Caco-2 (cell line): ENCODE measurements at regions not wholly inside any gene's neighbourhood (a gene's known extent, or its start where the extent isn't known, plus 50 kb on each side); places are given as distances from the start of the nearest gene placed in this dataset.

Experiments
- BruUV-seq: library from RNA; stranded (reverse); fragments of 400-500 nt; replicated peaks from 2 replicates; lab custom pipeline; 2021; lab: Mats Ljungman, UMichigan
- CTCF ChIA-PET: fragments of 300-600 bp; sonication (Branson Sonifier 250); formaldehyde crosslinking; loops from one replicate; lab custom pipeline; 2022; ENCODE audit warnings: antibody characterized with exemption; lab: Charles Lee
- POLR2A ChIA-PET: fragments of 300-600 bp; sonication (Branson Sonifier 250); formaldehyde crosslinking; loops from one replicate; lab custom pipeline; 2022; ENCODE audit warnings: antibody characterized with exemption; lab: Charles Lee
- DNase-seq, 2 experiments: peaks; one replicate each; pipeline versions ENCODE4 v3.0.0 to v3.0.0-alpha.2; 2020 to 2022
- H3K27me3 ChIP-seq: replicated peaks from 2 replicates; pipeline ENCODE4 v1.6.0; 2011; ENCODE audit warnings: low read length; ENCODE audit not compliant: control insufficient read depth, insufficient read depth
- H3K36me3 ChIP-seq: 2 replicates; pipeline ENCODE4 v1.5.1; 2011; ENCODE audit warnings: low read length; ENCODE audit not compliant: control insufficient read depth, insufficient read depth
- H3K4me1 ChIP-seq: fragments of 250-450 bp; sonication (Bioruptor Pico); 2 replicates; pipeline ENCODE4 v1.5.1; 2020; ENCODE audit warnings: mild to moderate bottlenecking
- H3K4me3 ChIP-seq: 2 replicates; pipeline ENCODE4 v1.5.1; 2011; ENCODE audit warnings: low read depth, mild to moderate bottlenecking, control low read depth, low read length
- H3K9me3 ChIP-seq: fragments of 250-450 bp; sonication (Bioruptor Pico); 2 replicates; pipeline ENCODE4 v1.5.1; 2020; ENCODE audit warnings: mild to moderate bottlenecking, moderate library complexity
- H3K27ac Mint-ChIP-seq: one replicate; pipeline ENCODE4 v1.8.0; 2022; ENCODE audit warnings: mixed read lengths; ENCODE audit not compliant: unreplicated experiment
- H3K27me3 Mint-ChIP-seq: one replicate; pipeline ENCODE4 v1.8.0; 2022; ENCODE audit warnings: mixed read lengths; ENCODE audit not compliant: insufficient read depth, unreplicated experiment
- H3K36me3 Mint-ChIP-seq: one replicate; pipeline ENCODE4 v1.8.0; 2022; ENCODE audit warnings: mild to moderate bottlenecking, mixed read lengths; ENCODE audit not compliant: insufficient read depth, unreplicated experiment
- H3K4me1 Mint-ChIP-seq: one replicate; pipeline ENCODE4 v1.8.0; 2022; ENCODE audit warnings: low read depth, mixed read lengths; ENCODE audit not compliant: unreplicated experiment
- H3K4me3 Mint-ChIP-seq: one replicate; pipeline ENCODE4 v1.8.0; 2022; ENCODE audit warnings: mild to moderate bottlenecking, moderate library complexity, mixed read lengths; ENCODE audit not compliant: unreplicated experiment
- H3K9me3 Mint-ChIP-seq: one replicate; pipeline ENCODE4 v1.8.0; 2022; ENCODE audit warnings: mixed read lengths; ENCODE audit not compliant: unreplicated experiment
- CTCF ChIP-seq, 2 experiments: fragments of 200-600 bp in 1 of 2; IDR thresholded peaks; 1 replicate in 1 of 2; 2 replicates in 1 of 2; pipeline versions ENCODE4 v1.5.1 to v1.8.0; 2011 to 2022; ENCODE audit warnings: antibody characterized with exemption in 1 of 2, control low read depth in 1 of 2, inconsistent platforms in 1 of 2, low read depth in 1 of 2, low read length in 1 of 2, mild to moderate bottlenecking in 1 of 2, moderate library complexity in 1 of 2; ENCODE audit not compliant: insufficient read depth in 1 of 2, severe bottlenecking in 1 of 2, unreplicated experiment in 1 of 2
- intact Hi-C: fragments of 100-400 bp; cut with micrococcal nuclease; formaldehyde crosslinking; loops from one replicate; pipeline ENCODE4 v1.10.0; 2022; ENCODE audit not compliant: unreplicated experiment

- Histone ChIP-seq H3K4me3 (no peak overlapping the region), H3K27me3 (no peaks in the 10 kb centered on the region), H3K4me1 (no peaks in the 10 kb centered on the region), H3K36me3 (no peaks in the 10 kb centered on the region), H3K9me3 (no peaks in the 10 kb centered on the region)
- intact Hi-C loops: no loop called here
- no peaks in the 10 kb centered on the region for H3K36me3 Mint-ChIP-seq
- no peak for TF ChIP-seq CTCF (IDR thresholded peaks at IDR 0.05; ENCODE audit: insufficient read depth in 1 of 2, low read depth in 1 of 2, low read length in 1 of 2, severe bottlenecking in 1 of 2, unreplicated experiment in 1 of 2)
- H3K4me1 Mint-ChIP-seq: no peaks in the 10 kb centered on the region
- ChIA-PET POLR2A (no interaction called here), CTCF (no interaction called here)
- no peaks in the 10 kb centered on the region for H3K9me3 Mint-ChIP-seq
- no peak overlapping the region for H3K27ac Mint-ChIP-seq
- peaks cover 6% of the 10 kb centered on the region for H3K27me3 Mint-ChIP-seq
- BruUV-seq: no TSS peak
- no peak for DNase-seq
- H3K4me3 Mint-ChIP-seq: no peak overlapping the region
These were observed 210.2 kb downstream of the TMEM200A start for GRCh38 chr6:130575971-130576370.

DNA sequence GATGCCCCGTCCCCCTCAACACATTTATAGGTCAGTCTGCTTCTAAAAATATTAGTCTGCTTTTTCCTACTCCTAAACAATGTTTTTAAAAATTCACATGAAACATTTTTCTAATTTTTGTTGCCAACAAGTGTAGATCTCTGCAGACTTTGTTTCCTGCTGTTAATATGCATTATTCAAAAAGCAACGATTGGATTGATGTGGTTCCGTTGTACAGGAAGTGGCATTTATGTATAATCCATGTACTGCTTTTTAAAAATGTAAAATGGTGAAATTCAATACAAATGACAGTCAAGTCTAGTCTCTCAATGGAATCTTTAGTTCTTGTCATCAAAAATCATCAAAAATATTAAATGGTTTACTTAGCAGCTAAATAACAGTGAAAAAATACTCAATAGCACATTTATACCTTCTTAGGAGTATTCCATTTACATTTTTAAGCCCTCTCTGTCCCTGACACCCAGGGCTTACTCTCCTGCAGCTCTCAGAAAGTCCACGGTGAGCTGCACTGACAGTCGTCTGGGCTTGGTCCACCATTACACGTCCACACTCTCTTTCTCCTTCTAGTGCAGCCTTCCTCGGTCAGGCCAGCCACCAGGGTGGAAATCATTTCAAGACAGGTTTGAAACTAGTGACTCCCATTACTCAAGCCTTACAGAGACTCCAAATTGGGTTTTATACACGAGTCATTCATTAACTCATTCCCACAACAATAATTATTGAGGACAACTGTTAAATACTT lies 211.5 kb downstream of the TMEM200A start:
- Histone ChIP-seq H3K4me1 (no peaks in the 10 kb centered on the region), H3K27me3 (no peaks in the 10 kb centered on the region), H3K9me3 (no peaks in the 10 kb centered on the region), H3K4me3 (no peak overlapping the region), H3K36me3 (no peaks in the 10 kb centered on the region)
- H3K4me1 Mint-ChIP-seq: no peaks in the 10 kb centered on the region
- CTCF ChIA-PET: no interaction called here
- H3K36me3 Mint-ChIP-seq: no peaks in the 10 kb centered on the region
- DNase-seq: no peak
- BruUV-seq: no TSS peak
- POLR2A ChIA-PET: no interaction called here
- H3K4me3 Mint-ChIP-seq: no peak overlapping the region
- intact Hi-C loops: no loop called here
- H3K27ac Mint-ChIP-seq: no peak overlapping the region
- H3K27me3 Mint-ChIP-seq: peaks cover 4% of the 10 kb centered on the region
- TF ChIP-seq CTCF (IDR thresholded peaks at IDR 0.05; ENCODE audit: insufficient read depth in 1 of 2, low read depth in 1 of 2, low read length in 1 of 2, severe bottlenecking in 1 of 2, unreplicated experiment in 1 of 2): no peak
- no peaks in the 10 kb centered on the region for H3K9me3 Mint-ChIP-seq

- POLR2A ChIA-PET: interaction anchor here (0.6 kb wide), 1 partner anchor 1317 kb away, joined by 5 read pairs; no protein-coding TSS in a partner anchor
- BruUV-seq: no TSS peak
- H3K4me1 ChIP-seq: no peaks in the 10 kb centered on the region
- Mint-ChIP-seq H3K4me3 (no peak overlapping the region), H3K27ac (no peak overlapping the region), H3K4me1 (no peaks in the 10 kb centered on the region), H3K9me3 (no peaks in the 10 kb centered on the region), H3K27me3 (peaks cover 4% of the 10 kb centered on the region), H3K36me3 (no peaks in the 10 kb centered on the region)
- TF ChIP-seq CTCF (IDR thresholded peaks at IDR 0.05; ENCODE audit: insufficient read depth in 1 of 2, low read depth in 1 of 2, low read length in 1 of 2, severe bottlenecking in 1 of 2, unreplicated experiment in 1 of 2): no peak
- intact Hi-C loops: no loop called here
- H3K9me3 ChIP-seq: no peaks in the 10 kb centered on the region
- no peak for DNase-seq
- no peak overlapping the region for H3K4me3 ChIP-seq
- CTCF ChIA-PET: no interaction called here
- H3K27me3 ChIP-seq: no peaks in the 10 kb centered on the region
- no peaks in the 10 kb centered on the region for H3K36me3 ChIP-seq
These were observed 212.9 kb downstream of the TMEM200A start for GRCh38 chr6:130578713-130579112.
